ENCODE measurements at regions not wholly inside any gene's neighbourhood (a gene's known extent, or its start where the extent isn't known, plus 50 kb on each side); places are given as distances from the start of the nearest gene placed in this dataset.

- TF ChIP-seq CTCF (IDR thresholded peaks at IDR 0.05) = no peak
- no peak for TF ChIP-seq MEF2A (IDR thresholded peaks at IDR 0.05; ENCODE audit: borderline replicate concordance, low read depth)
- TF ChIP-seq TCF12 (IDR thresholded peaks at IDR 0.05) = no peak
- no peak for TF ChIP-seq MAX (IDR thresholded peaks at IDR 0.05; ENCODE audit: low read depth)
- TF ChIP-seq YY1 (IDR thresholded peaks at IDR 0.05; ENCODE audit: low read depth) = no peak
- TF ChIP-seq GABPA (IDR thresholded peaks at IDR 0.05; ENCODE audit: low read depth) = no peak
- no peak for TF ChIP-seq EZH2phosphoT487 (IDR thresholded peaks at IDR 0.05; ENCODE audit: borderline replicate concordance, low read depth)
- TF ChIP-seq POLR2AphosphoS5 (IDR thresholded peaks at IDR 0.05; ENCODE audit: low read depth, low read length) = no peak
- no peak for TF ChIP-seq RFX5 (IDR thresholded peaks at IDR 0.05; ENCODE audit: low read length)
These were observed 272.7 kb upstream of the DIO3 start for GRCh38 chr14:101288436-101289229.

All from SK-N-SH (cell line).